HL-60 (cell line): ENCODE measurements at regions not wholly inside any gene's neighbourhood (a gene's known extent, or its start where the extent isn't known, plus 50 kb on each side); places are given as distances from the start of the nearest gene placed in this dataset.

Source experiments
- DNase-seq, 2 experiments: peaks; one replicate each; pipeline ENCODE4 v3.0.0-alpha.2; 2010 to 2020; ENCODE audit warnings: low read depth in 1 of 2, low spot score in 1 of 2
- H3K27ac ChIP-seq: fragments of 250-450 bp; sonication (Bioruptor Pico); replicated peaks from 2 replicates; pipeline ENCODE4 v1.5.1; 2020; ENCODE audit warnings: mild to moderate bottlenecking, moderate library complexity
- H3K27me3 ChIP-seq: fragments of 250-450 bp; sonication (Bioruptor Pico); 2 replicates; pipeline ENCODE4 v1.5.1; 2021; ENCODE audit warnings: mild to moderate bottlenecking, moderate library complexity; ENCODE audit not compliant: insufficient read depth, poor library complexity, severe bottlenecking
- H3K4me3 ChIP-seq: replicated peaks from 2 replicates; pipeline ENCODE4 v1.5.1; 2011; ENCODE audit warnings: mild to moderate bottlenecking, control low read depth, low read length; ENCODE audit not compliant: insufficient read depth
- CTCF ChIP-seq: IDR thresholded peaks from one replicate; pipeline ENCODE4 v1.5.1; 2011; ENCODE audit warnings: low read length, control low read depth, inconsistent platforms; ENCODE audit not compliant: insufficient read depth
- GABPA ChIP-seq: IDR thresholded peaks from 2 replicates; pipeline ENCODE4 v1.6.1; 2012; ENCODE audit warnings: low read depth
- POLR2AphosphoS5 ChIP-seq: IDR thresholded peaks from 2 replicates; pipeline ENCODE4 v1.6.1; 2012; ENCODE audit warnings: low read depth
- REST ChIP-seq: IDR thresholded peaks from 2 replicates; pipeline ENCODE4 v1.6.1; 2012; ENCODE audit warnings: low read depth; ENCODE audit not compliant: insufficient replicate concordance
- SPI1 ChIP-seq: IDR thresholded peaks from 2 replicates; pipeline ENCODE4 v1.6.1; 2012; ENCODE audit warnings: low read depth, mild to moderate bottlenecking, borderline replicate concordance

GRCh38 chr5:164302533-164303235, 797.3 kb downstream of the MAT2B start:
- Histone ChIP-seq H3K27me3 (no peaks in the 10 kb centered on the region), H3K27ac (no peak overlapping the region), H3K4me3 (no peak overlapping the region)
- no peak for DNase-seq
- TF ChIP-seq SPI1 (no peak), REST (no peak), POLR2AphosphoS5 (no peak), CTCF (no peak), GABPA (no peak)

GRCh38 chr5:164303646-164304215, 798.3 kb downstream of the MAT2B start:
- Histone ChIP-seq H3K27ac (no peak overlapping the region), H3K4me3 (no peak overlapping the region), H3K27me3 (no peaks in the 10 kb centered on the region)
- DNase-seq = no peak
- TF ChIP-seq GABPA = no peak
- no peak for TF ChIP-seq POLR2AphosphoS5
- TF ChIP-seq CTCF = no peak
- TF ChIP-seq REST = no peak
- no peak for TF ChIP-seq SPI1

- Histone ChIP-seq H3K4me3 (no peak overlapping the region), H3K27ac (no peak overlapping the region), H3K27me3 (no peaks in the 10 kb centered on the region)
- TF ChIP-seq GABPA = no peak
- no peak for TF ChIP-seq REST
- no peak for TF ChIP-seq CTCF
- no peak for TF ChIP-seq SPI1
- TF ChIP-seq POLR2AphosphoS5 = no peak
- DNase-seq = no peak
These were observed 801.2 kb downstream of the MAT2B start for GRCh38 chr5:164306662-164307061.
